ENCODE measurements at regions not wholly inside any gene's neighbourhood (a gene's known extent, or its start where the extent isn't known, plus 50 kb on each side); places are given as distances from the start of the nearest gene placed in this dataset.

- Histone ChIP-seq H3K9me3 (ENCODE audit: low read length) (no peaks in the 10 kb centered on the region), H4K20me1 (ENCODE audit: insufficient read depth) (no peaks in the 10 kb centered on the region), H2AFZ (ENCODE audit: low read depth, low read length) (no peak overlapping the region), H3K27ac (ENCODE audit: low read length) (no peak overlapping the region), H3K4me2 (ENCODE audit: low read length) (no peak overlapping the region), H3K79me2 (replicated peaks; ENCODE audit: insufficient read depth, low read length) (no peaks in the 10 kb centered on the region), H3F3A (ENCODE audit: insufficient read depth, low read length, poor library complexity, severe bottlenecking) (no peaks in the 10 kb centered on the region), H3K4me3 (ENCODE audit: low read length) (no peak overlapping the region), H3K27me3 (ENCODE audit: insufficient read depth, low read depth, low read length) (no peaks in the 10 kb centered on the region), H3K9me2 (ENCODE audit: insufficient read depth, low read length) (no peaks in the 10 kb centered on the region), H3K36me3 (ENCODE audit: insufficient read depth, low read length) (no peaks in the 10 kb centered on the region), H3K9ac (ENCODE audit: low read length) (no peak overlapping the region)
- TF ChIP-seq EP300 (conservative IDR thresholded peaks at IDR 0.05; ENCODE audit: poor library complexity, severe bottlenecking), result no peak
- TF ChIP-seq POLR2AphosphoS5 (IDR thresholded peaks at IDR 0.05), result no peak
- no peak for TF ChIP-seq REST (IDR thresholded peaks at IDR 0.05; ENCODE audit: borderline replicate concordance)
- TF ChIP-seq TAF1 (IDR thresholded peaks at IDR 0.05; ENCODE audit: low read depth), result no peak
- TF ChIP-seq CTCF (IDR thresholded peaks at IDR 0.05; ENCODE audit: poor library complexity, severe bottlenecking), result no peak
- no peak for TF ChIP-seq EZH2 (IDR thresholded peaks at IDR 0.05; ENCODE audit: borderline replicate concordance, insufficient read depth, low read length, poor library complexity, severe bottlenecking)
- no peak for TF ChIP-seq SMC3 (conservative IDR thresholded peaks at IDR 0.05; ENCODE audit: poor library complexity)
- TF ChIP-seq MXI1 (conservative IDR thresholded peaks at IDR 0.05; ENCODE audit: poor library complexity, severe bottlenecking), result no peak
- TF ChIP-seq RAD21 (conservative IDR thresholded peaks at IDR 0.05), result no peak
Measured at GRCh38 chrX:134095366-134095765, 110.0 kb upstream of the GPC3 start.

GRCh38 chrX:134101636-134102035, 116.2 kb upstream of the GPC3 start:
- no peak overlapping the region for H3K4me2 ChIP-seq (ENCODE audit: low read length)
- no peaks in the 10 kb centered on the region for H3K36me3 ChIP-seq (ENCODE audit: insufficient read depth, low read length)
- no peaks in the 10 kb centered on the region for H3K9me2 ChIP-seq (ENCODE audit: insufficient read depth, low read length)
- H3K27me3 ChIP-seq (ENCODE audit: insufficient read depth, low read depth, low read length), result no peaks in the 10 kb centered on the region
- H3K4me3 ChIP-seq (ENCODE audit: low read length), result no peak overlapping the region
- H3F3A ChIP-seq (ENCODE audit: insufficient read depth, low read length, poor library complexity, severe bottlenecking), result no peaks in the 10 kb centered on the region
- H3K79me2 ChIP-seq (replicated peaks; ENCODE audit: insufficient read depth, low read length), result no peaks in the 10 kb centered on the region
- no peak overlapping the region for H3K9ac ChIP-seq (ENCODE audit: low read length)
- H4K20me1 ChIP-seq (ENCODE audit: insufficient read depth), result no peaks in the 10 kb centered on the region
- H2AFZ ChIP-seq (ENCODE audit: low read depth, low read length), result no peak overlapping the region
- TF ChIP-seq CTCF (IDR thresholded peaks at IDR 0.05; ENCODE audit: poor library complexity, severe bottlenecking) (no peak), POLR2AphosphoS5 (IDR thresholded peaks at IDR 0.05) (no peak), EZH2 (IDR thresholded peaks at IDR 0.05; ENCODE audit: borderline replicate concordance, insufficient read depth, low read length, poor library complexity, severe bottlenecking) (no peak), MXI1 (conservative IDR thresholded peaks at IDR 0.05; ENCODE audit: poor library complexity, severe bottlenecking) (no peak), REST (IDR thresholded peaks at IDR 0.05; ENCODE audit: borderline replicate concordance) (no peak), EP300 (conservative IDR thresholded peaks at IDR 0.05; ENCODE audit: poor library complexity, severe bottlenecking) (no peak), TAF1 (IDR thresholded peaks at IDR 0.05; ENCODE audit: low read depth) (no peak), SMC3 (conservative IDR thresholded peaks at IDR 0.05; ENCODE audit: poor library complexity) (no peak), RAD21 (conservative IDR thresholded peaks at IDR 0.05) (no peak)
- H3K9me3 ChIP-seq (ENCODE audit: low read length), result no peaks in the 10 kb centered on the region
- no peak overlapping the region for H3K27ac ChIP-seq (ENCODE audit: low read length)
